ENCODE measurements at regions not wholly inside any gene's neighbourhood (a gene's known extent, or its start where the extent isn't known, plus 50 kb on each side); places are given as distances from the start of the nearest gene placed in this dataset.

DNA sequence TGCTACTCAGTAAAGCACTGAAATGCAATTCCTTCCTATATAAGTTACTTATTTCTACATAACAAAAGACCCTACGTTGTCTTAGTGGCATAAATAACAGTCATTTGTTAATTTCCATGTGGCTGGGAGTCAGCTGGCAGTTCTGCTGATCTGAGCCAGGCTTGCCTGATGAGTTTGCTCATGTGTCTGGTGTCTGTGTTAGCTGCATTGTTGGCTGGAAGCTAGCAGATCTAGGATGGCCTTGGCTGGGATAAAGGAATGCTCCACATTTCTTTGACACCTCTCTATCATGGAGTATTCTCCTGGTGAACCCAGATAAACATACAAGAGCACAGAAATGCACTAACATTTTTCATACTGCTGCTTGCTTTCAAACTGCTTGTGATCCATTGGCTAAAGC lies 264.4 kb upstream of the MON1B start:
- H3K9ac ChIP-seq (ENCODE audit: low read depth in 1 of 2, low read length in 2 of 2), result no peak overlapping the region
- no peaks in the 10 kb centered on the region for H3K36me3 ChIP-seq (ENCODE audit: control insufficient read depth in 1 of 2, insufficient read depth in 2 of 2, low read length in 2 of 2)
- peaks cover 0 to 7% of the 10 kb centered on the region in 2 donors for H3K9me3 ChIP-seq (ENCODE audit: control insufficient read depth in 1 of 2, low read length in 2 of 2)
- H3K27ac ChIP-seq (ENCODE audit: low read depth, low read length), result no peak overlapping the region
- H3K27me3 ChIP-seq (ENCODE audit: control insufficient read depth in 1 of 2, insufficient read depth in 2 of 2, low read length in 2 of 2), result no peaks in the 10 kb centered on the region
- H3K4me1 ChIP-seq (ENCODE audit: control insufficient read depth in 1 of 2, insufficient read depth in 2 of 2, low read length in 2 of 2), result no peaks in the 10 kb centered on the region
- no peak overlapping the region for H3K4me3 ChIP-seq (ENCODE audit: low read depth in 1 of 2, low read length in 2 of 2)

DNA sequence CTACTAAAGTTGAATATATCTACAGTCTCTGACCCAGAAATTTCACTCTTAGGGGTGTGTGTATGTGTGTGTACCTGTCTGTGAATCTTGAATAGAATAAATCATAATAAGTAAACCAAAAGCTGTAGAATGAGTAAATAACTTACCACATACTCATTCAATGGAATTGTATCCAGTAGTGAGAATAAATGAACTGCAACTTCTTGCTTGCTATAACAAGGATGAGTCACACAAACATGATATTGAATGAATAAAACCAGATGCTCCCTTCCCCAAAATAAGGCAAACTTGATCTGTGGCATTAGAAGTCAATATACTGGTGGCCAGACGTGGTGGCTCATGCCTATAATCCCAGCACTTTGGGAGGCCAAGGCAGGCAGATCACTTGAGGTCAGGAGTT lies 259.8 kb upstream of the MON1B start:
- no peak overlapping the region for H3K27ac ChIP-seq (ENCODE audit: low read depth, low read length)
- H3K36me3 ChIP-seq (ENCODE audit: control insufficient read depth in 1 of 2, insufficient read depth in 2 of 2, low read length in 2 of 2), result no peaks in the 10 kb centered on the region
- H3K9me3 ChIP-seq (ENCODE audit: control insufficient read depth in 1 of 2, low read length in 2 of 2), result peaks cover 0 to 7% of the 10 kb centered on the region in 2 donors
- H3K4me1 ChIP-seq (ENCODE audit: control insufficient read depth in 1 of 2, insufficient read depth in 2 of 2, low read length in 2 of 2), result no peaks in the 10 kb centered on the region
- no peak overlapping the region for H3K9ac ChIP-seq (ENCODE audit: low read depth in 1 of 2, low read length in 2 of 2)
- H3K27me3 ChIP-seq (ENCODE audit: control insufficient read depth in 1 of 2, insufficient read depth in 2 of 2, low read length in 2 of 2), result no peaks in the 10 kb centered on the region
- no peak overlapping the region for H3K4me3 ChIP-seq (ENCODE audit: low read depth in 1 of 2, low read length in 2 of 2)

GRCh38 chr16:76932541-76933211 lies 258.3 kb upstream of the MON1B start:
- no peak overlapping the region for H3K27ac ChIP-seq (ENCODE audit: low read depth, low read length)

DNA sequence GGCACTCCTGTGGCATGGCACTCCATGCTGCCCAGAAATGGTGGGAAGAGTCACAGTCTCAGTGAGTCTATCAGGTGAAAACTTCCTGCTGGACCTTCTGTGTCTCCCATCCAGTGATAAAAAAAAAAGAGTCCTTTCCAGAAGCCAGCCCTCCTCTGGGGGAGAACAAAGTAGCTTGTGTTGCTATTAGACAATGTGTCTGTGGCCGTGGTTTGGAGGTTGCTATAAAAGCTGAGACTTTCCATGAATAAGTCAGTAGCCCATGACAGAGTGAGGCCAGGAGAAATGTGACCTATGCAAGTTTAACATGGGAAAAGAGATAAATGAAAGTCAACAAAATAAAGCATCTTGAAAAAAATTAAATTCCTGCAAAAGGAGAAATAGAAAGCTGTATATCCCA lies 250.7 kb upstream of the MON1B start:
- H3K27ac ChIP-seq (ENCODE audit: low read depth, low read length), result no peak overlapping the region
- H3K4me3 ChIP-seq (ENCODE audit: low read depth in 1 of 2, low read length in 2 of 2), result no peak overlapping the region
- no peaks in the 10 kb centered on the region for H3K27me3 ChIP-seq (ENCODE audit: control insufficient read depth in 1 of 2, insufficient read depth in 2 of 2, low read length in 2 of 2)
- H3K9me3 ChIP-seq (ENCODE audit: control insufficient read depth in 1 of 2, low read length in 2 of 2), result peaks cover 0 to 3% of the 10 kb centered on the region in 2 donors
- H3K4me1 ChIP-seq (ENCODE audit: control insufficient read depth in 1 of 2, insufficient read depth in 2 of 2, low read length in 2 of 2), result no peaks in the 10 kb centered on the region
- no peaks in the 10 kb centered on the region for H3K36me3 ChIP-seq (ENCODE audit: control insufficient read depth in 1 of 2, insufficient read depth in 2 of 2, low read length in 2 of 2)
- no peak overlapping the region for H3K9ac ChIP-seq (ENCODE audit: low read depth in 1 of 2, low read length in 2 of 2)

More at GRCh38 chr16:76932541-76933211, 258.3 kb upstream of the MON1B start:
- Histone ChIP-seq H3K27me3 (ENCODE audit: control insufficient read depth in 1 of 2, insufficient read depth in 2 of 2, low read length in 2 of 2) (no peaks in the 10 kb centered on the region), H3K36me3 (ENCODE audit: control insufficient read depth in 1 of 2, insufficient read depth in 2 of 2, low read length in 2 of 2) (no peaks in the 10 kb centered on the region), H3K9ac (ENCODE audit: low read depth in 1 of 2, low read length in 2 of 2) (no peak overlapping the region), H3K4me3 (ENCODE audit: low read depth in 1 of 2, low read length in 2 of 2) (no peak overlapping the region), H3K9me3 (ENCODE audit: control insufficient read depth in 1 of 2, low read length in 2 of 2) (peaks cover 0 to 7% of the 10 kb centered on the region in 2 donors), H3K4me1 (ENCODE audit: control insufficient read depth in 1 of 2, insufficient read depth in 2 of 2, low read length in 2 of 2) (no peaks in the 10 kb centered on the region)

DNA sequence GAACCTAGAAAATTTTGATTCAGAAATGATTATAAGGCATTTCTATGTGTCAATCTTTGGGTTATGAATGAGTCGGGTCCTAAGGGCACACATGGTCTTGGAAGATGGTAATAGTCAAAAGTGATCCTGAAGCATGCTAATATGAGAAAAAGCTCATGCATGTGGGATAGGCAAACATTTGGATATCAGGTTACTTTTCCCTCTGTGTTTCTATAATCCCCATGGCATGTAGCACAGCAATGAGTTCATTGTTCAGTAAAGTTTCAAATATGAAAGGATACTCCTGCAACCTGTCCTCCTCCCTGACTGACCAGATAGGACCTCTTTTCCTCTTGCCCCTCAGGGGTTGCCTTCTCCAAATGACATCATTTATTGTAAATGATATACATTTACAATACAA lies 249.9 kb upstream of the MON1B start:
- Histone ChIP-seq H3K36me3 (ENCODE audit: control insufficient read depth in 1 of 2, insufficient read depth in 2 of 2, low read length in 2 of 2) (no peaks in the 10 kb centered on the region), H3K9me3 (ENCODE audit: control insufficient read depth in 1 of 2, low read length in 2 of 2) (peaks cover 0 to 3% of the 10 kb centered on the region in 2 donors), H3K27me3 (ENCODE audit: control insufficient read depth in 1 of 2, insufficient read depth in 2 of 2, low read length in 2 of 2) (no peaks in the 10 kb centered on the region), H3K9ac (ENCODE audit: low read depth in 1 of 2, low read length in 2 of 2) (no peak overlapping the region), H3K27ac (ENCODE audit: low read depth, low read length) (no peak overlapping the region), H3K4me1 (ENCODE audit: control insufficient read depth in 1 of 2, insufficient read depth in 2 of 2, low read length in 2 of 2) (no peaks in the 10 kb centered on the region), H3K4me3 (ENCODE audit: low read depth in 1 of 2, low read length in 2 of 2) (no peak overlapping the region)

DNA sequence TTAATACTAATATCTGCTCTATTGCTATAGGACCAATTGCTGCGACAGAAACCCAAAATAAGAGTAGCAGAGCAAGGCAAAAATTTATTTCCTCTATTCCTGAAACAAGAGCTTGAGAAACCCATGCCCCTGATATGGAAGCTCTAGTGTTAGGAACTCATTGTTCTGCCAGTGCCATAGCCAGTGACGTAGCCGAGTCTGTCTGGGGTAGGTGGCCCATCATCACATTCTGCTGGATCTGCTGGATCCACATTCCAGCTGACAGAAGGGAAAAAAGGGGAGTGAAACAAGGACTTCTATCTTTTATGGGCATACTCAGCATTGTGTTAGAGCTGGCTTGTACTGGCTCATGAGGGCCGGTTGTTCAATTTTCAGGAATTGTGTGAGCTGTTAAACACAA lies 248.9 kb upstream of the MON1B start:
- Histone ChIP-seq H3K36me3 (ENCODE audit: control insufficient read depth in 1 of 2, insufficient read depth in 2 of 2, low read length in 2 of 2) (no peaks in the 10 kb centered on the region), H3K27ac (ENCODE audit: low read depth, low read length) (no peak overlapping the region), H3K4me3 (ENCODE audit: low read depth in 1 of 2, low read length in 2 of 2) (no peak overlapping the region), H3K4me1 (ENCODE audit: control insufficient read depth in 1 of 2, insufficient read depth in 2 of 2, low read length in 2 of 2) (no peaks in the 10 kb centered on the region), H3K27me3 (ENCODE audit: control insufficient read depth in 1 of 2, insufficient read depth in 2 of 2, low read length in 2 of 2) (no peaks in the 10 kb centered on the region), H3K9ac (ENCODE audit: low read depth in 1 of 2, low read length in 2 of 2) (no peak overlapping the region), H3K9me3 (ENCODE audit: control insufficient read depth in 1 of 2, low read length in 2 of 2) (peaks cover 0 to 9% of the 10 kb centered on the region in 2 donors)

- peaks cover 0 to 11% of the 10 kb centered on the region in 2 donors for H3K9me3 ChIP-seq (ENCODE audit: control insufficient read depth in 1 of 2, low read length in 2 of 2)
- H3K9ac ChIP-seq (ENCODE audit: low read depth in 1 of 2, low read length in 2 of 2), result no peak overlapping the region
- H3K27me3 ChIP-seq (ENCODE audit: control insufficient read depth in 1 of 2, insufficient read depth in 2 of 2, low read length in 2 of 2), result no peaks in the 10 kb centered on the region
- H3K27ac ChIP-seq (ENCODE audit: low read depth, low read length), result no peak overlapping the region
- no peaks in the 10 kb centered on the region for H3K36me3 ChIP-seq (ENCODE audit: control insufficient read depth in 1 of 2, insufficient read depth in 2 of 2, low read length in 2 of 2)
- H3K4me3 ChIP-seq (ENCODE audit: low read depth in 1 of 2, low read length in 2 of 2), result no peak overlapping the region
- no peaks in the 10 kb centered on the region for H3K4me1 ChIP-seq (ENCODE audit: control insufficient read depth in 1 of 2, insufficient read depth in 2 of 2, low read length in 2 of 2)
These were observed 247.1 kb upstream of the MON1B start for GRCh38 chr16:76943921-76944320.

GRCh38 chr16:76946879-76947278 lies 244.1 kb upstream of the MON1B start:
- Histone ChIP-seq H3K4me3 (ENCODE audit: low read depth in 1 of 2, low read length in 2 of 2) (no peak overlapping the region), H3K36me3 (ENCODE audit: control insufficient read depth in 1 of 2, insufficient read depth in 2 of 2, low read length in 2 of 2) (no peaks in the 10 kb centered on the region), H3K4me1 (ENCODE audit: control insufficient read depth in 1 of 2, insufficient read depth in 2 of 2, low read length in 2 of 2) (no peaks in the 10 kb centered on the region), H3K9me3 (ENCODE audit: control insufficient read depth in 1 of 2, low read length in 2 of 2) (peaks cover 0 to 8% of the 10 kb centered on the region in 2 donors), H3K9ac (ENCODE audit: low read depth in 1 of 2, low read length in 2 of 2) (no peak overlapping the region), H3K27ac (ENCODE audit: low read depth, low read length) (no peak overlapping the region), H3K27me3 (ENCODE audit: control insufficient read depth in 1 of 2, insufficient read depth in 2 of 2, low read length in 2 of 2) (no peaks in the 10 kb centered on the region)

DNA sequence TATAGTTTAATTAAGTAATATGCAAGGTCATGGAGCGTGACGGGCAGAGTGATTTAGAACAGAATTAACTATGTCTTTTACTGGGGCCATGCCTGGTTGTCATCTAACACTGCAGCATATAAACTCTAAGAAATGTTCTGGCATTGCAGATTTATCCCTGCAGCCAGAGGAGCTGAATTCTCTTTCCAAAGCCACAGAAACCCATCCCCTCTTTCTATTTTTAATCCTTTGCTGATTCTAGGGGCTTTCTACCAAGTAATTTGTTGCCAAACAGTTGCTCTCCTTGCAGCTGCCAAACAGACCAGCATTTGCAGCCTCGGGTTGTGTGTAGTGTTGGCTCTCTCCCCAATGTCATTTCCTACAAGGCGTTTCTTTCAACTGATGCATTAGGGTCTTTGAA lies 243.2 kb upstream of the MON1B start:
- no peak overlapping the region for H3K27ac ChIP-seq (ENCODE audit: low read depth, low read length)
- no peaks in the 10 kb centered on the region for H3K27me3 ChIP-seq (ENCODE audit: control insufficient read depth in 1 of 2, insufficient read depth in 2 of 2, low read length in 2 of 2)
- peaks cover 0 to 8% of the 10 kb centered on the region in 2 donors for H3K9me3 ChIP-seq (ENCODE audit: control insufficient read depth in 1 of 2, low read length in 2 of 2)
- H3K4me1 ChIP-seq (ENCODE audit: control insufficient read depth in 1 of 2, insufficient read depth in 2 of 2, low read length in 2 of 2), result no peaks in the 10 kb centered on the region
- H3K36me3 ChIP-seq (ENCODE audit: control insufficient read depth in 1 of 2, insufficient read depth in 2 of 2, low read length in 2 of 2), result no peaks in the 10 kb centered on the region
- H3K9ac ChIP-seq (ENCODE audit: low read depth in 1 of 2, low read length in 2 of 2), result no peak overlapping the region
- H3K4me3 ChIP-seq (ENCODE audit: low read depth in 1 of 2, low read length in 2 of 2), result no peak overlapping the region

- H3K27me3 ChIP-seq (ENCODE audit: control insufficient read depth in 1 of 2, insufficient read depth in 2 of 2, low read length in 2 of 2), result no peaks in the 10 kb centered on the region
- no peaks in the 10 kb centered on the region for H3K36me3 ChIP-seq (ENCODE audit: control insufficient read depth in 1 of 2, insufficient read depth in 2 of 2, low read length in 2 of 2)
- H3K9ac ChIP-seq (ENCODE audit: low read depth in 1 of 2, low read length in 2 of 2), result no peak overlapping the region
- no peaks in the 10 kb centered on the region for H3K9me3 ChIP-seq (ENCODE audit: control insufficient read depth in 1 of 2, low read length in 2 of 2)
- no peaks in the 10 kb centered on the region for H3K4me1 ChIP-seq (ENCODE audit: control insufficient read depth in 1 of 2, insufficient read depth in 2 of 2, low read length in 2 of 2)
- no peak overlapping the region for H3K4me3 ChIP-seq (ENCODE audit: low read depth in 1 of 2, low read length in 2 of 2)
- H3K27ac ChIP-seq (ENCODE audit: low read depth, low read length), result no peak overlapping the region
These were observed 235.4 kb upstream of the MON1B start for GRCh38 chr16:76955629-76956028.

All from duodenal mucosa (tissue), 2 donors.